Heart right ventricle (tissue), 16 donors: ENCODE measurements at regions not wholly inside any gene's neighbourhood (a gene's known extent, or its start where the extent isn't known, plus 50 kb on each side); places are given as distances from the start of the nearest gene placed in this dataset.

Source experiments
- ATAC-seq, 8 donors: fragments of 200-7000 bp; cut with Tn5 transposase; one replicate each; pipeline ENCODE4 v1.9.1; 2020; ENCODE audit warnings: mild to moderate bottlenecking in 8 of 8, moderate library complexity in 8 of 8, moderate number of reproducible peaks in 1 of 8
- DNase-seq, 2 donors: peaks; one replicate each; pipeline ENCODE4 v3.0.0-alpha.2; 2020
- H3K27ac ChIP-seq, 10 donors: fragments of 200-600 bp; sonication (generic) in 2 of 10; one replicate each; pipeline versions ENCODE4 v1.5.0 to v1.8.0; 2020 to 2022; ENCODE audit warnings: mild to moderate bottlenecking in 3 of 10
- H3K27me3 ChIP-seq, 7 donors: fragments of 200-600 bp; one replicate each; pipeline ENCODE4 v1.8.0; 2021 to 2022; ENCODE audit warnings: mild to moderate bottlenecking in 2 of 7
- H3K36me3 ChIP-seq, 9 donors: fragments of 200-600 bp; sonication (generic) in 1 of 9; one replicate each; pipeline versions ENCODE4 v1.5.0 to v1.8.0; 2020 to 2022; ENCODE audit warnings: mild to moderate bottlenecking in 2 of 9
- H3K4me1 ChIP-seq, 9 donors: fragments of 200-600 bp; sonication (generic) in 1 of 9; one replicate each; pipeline versions ENCODE4 v1.5.0 to v1.8.0; 2020 to 2022; ENCODE audit warnings: mild to moderate bottlenecking in 4 of 9
- H3K4me3 ChIP-seq, 10 donors: fragments of 200-600 bp; sonication (generic) in 2 of 10; one replicate each; pipeline versions ENCODE4 v1.5.0 to v1.8.0; 2020 to 2022; ENCODE audit warnings: mild to moderate bottlenecking in 7 of 10, moderate library complexity in 2 of 10
- H3K9me3 ChIP-seq, 11 donors: fragments of 200-600 bp in 10 of 11; sonication (generic) in 2 of 11; one replicate each; pipeline versions ENCODE4 v1.5.0 to v1.8.0; 2013 to 2022; ENCODE audit warnings: mild to moderate bottlenecking in 2 of 11, control low read depth in 1 of 11, moderate library complexity in 1 of 11
- WGBS, 2 donors: extraction: QIAGEN DNeasy Blood & Tissue Kit; methylation state at CpG; one replicate each; pipeline ENCODE4 v1.1.7; 2013; ENCODE audit warnings: inconsistent platforms in 1 of 2; 5-methylcytosine and 5-hydroxymethylcytosine counted together
- intact Hi-C, 10 donors: fragments of 100-400 bp; cut with DNase I; formaldehyde crosslinking; loops; one replicate each; pipeline versions ENCODE4 v1.11.1 to v1.14.2; 2022
- microRNA-seq, 2 donors: library from miRNA; unstranded; fragments of <30 nt; microRNA quantifications; one replicate each; pipeline ENCODE4 v1.2.0, GENCODE V29; 2021
- TF ChIP-seq, protein P1 (sequence below), 9 donors: fragments of 200-600 bp; sonication (generic) in 2 of 9; IDR thresholded peaks; one replicate each; pipeline versions ENCODE4 v1.5.0 to v1.8.0; 2021 to 2022; ENCODE audit warnings: antibody characterized with exemption in 9 of 9, mild to moderate bottlenecking in 5 of 9, moderate library complexity in 1 of 9
- donor health status: Arrhythmogenic right ventricular cardiomyopathy.
- donor health status: ischemic (EF 13 %, LVEDD 7.1; RV severe dilation, severe dysfunction).
- donor health status: healthy with polysubstance abuse.
- donor health status: DM: no; HTN: yes; CAD: no.
- donor health status: DM: no; HTN: no; CAD: no.
- donor health status: ischemic (EF 25% LVEDD 6.9; RV normal size, moderate dysfunction).
- donor health status: ischemic (EF 25% LVEDD 5.7; RV mildly dilated, moderate dysfunction).
- donor health status: healthy.
- donor health status: DM: yes; HTN: yes; CAD: no.
- donor health status: Ischemic cardiomyopathy.
- donor health status: ischemic (EF 35%, LVEDD 5.7; RV mildly dilated, moderate dysfunction).
- donor health status: nonischemic (EF 11% LVEDD 7.7; RV severe dilation, severe dysfunction).
- donor health status: DM: yes; HTN: yes; CAD: no.
- donor health status: PGD.
- donor health status: ischemic (EF 29% LVEDD 5.4; RV normal size, mild dysfunction).
- donor health status: nonischemic (EF 23%, LVEDD 6.1; RV moderate dilation, normal function).

DNA sequence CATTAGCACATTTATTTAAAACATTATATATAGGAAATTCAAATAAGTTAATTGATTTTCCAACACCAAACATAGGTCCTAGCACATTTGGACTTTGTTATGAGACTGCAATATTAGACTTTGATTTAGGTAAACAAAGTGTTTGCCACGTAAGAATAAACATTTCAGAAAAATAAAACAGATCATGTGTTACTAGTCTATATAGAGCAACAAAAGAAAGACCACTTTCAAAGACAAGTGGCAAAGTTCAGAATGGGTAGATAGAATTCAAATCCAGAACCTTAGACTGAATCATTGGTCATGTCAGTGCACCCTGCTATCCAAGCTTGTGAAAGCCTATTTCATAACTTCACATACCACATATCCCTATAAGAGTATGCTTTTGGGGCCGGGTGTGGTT, 66.7 kb upstream of the PRR20A start:
- Histone ChIP-seq H3K9me3 (peaks cover 0 to 3% (median 0%) of the 10 kb centered on the region in 11 donors), H3K4me3 (no peak overlapping the region), H3K4me1 (no peaks in the 10 kb centered on the region), H3K27ac (no peak overlapping the region), H3K36me3 (no peaks in the 10 kb centered on the region), H3K27me3 (no peaks in the 10 kb centered on the region)
- ATAC-seq (no peak), DNase-seq (no peak)
- intact Hi-C loops = no loop called here
- WGBS, 2 donors = 76 to 82% methylated on average over 2 of the region's 2 CpGs
- TF ChIP-seq, protein P1, sequence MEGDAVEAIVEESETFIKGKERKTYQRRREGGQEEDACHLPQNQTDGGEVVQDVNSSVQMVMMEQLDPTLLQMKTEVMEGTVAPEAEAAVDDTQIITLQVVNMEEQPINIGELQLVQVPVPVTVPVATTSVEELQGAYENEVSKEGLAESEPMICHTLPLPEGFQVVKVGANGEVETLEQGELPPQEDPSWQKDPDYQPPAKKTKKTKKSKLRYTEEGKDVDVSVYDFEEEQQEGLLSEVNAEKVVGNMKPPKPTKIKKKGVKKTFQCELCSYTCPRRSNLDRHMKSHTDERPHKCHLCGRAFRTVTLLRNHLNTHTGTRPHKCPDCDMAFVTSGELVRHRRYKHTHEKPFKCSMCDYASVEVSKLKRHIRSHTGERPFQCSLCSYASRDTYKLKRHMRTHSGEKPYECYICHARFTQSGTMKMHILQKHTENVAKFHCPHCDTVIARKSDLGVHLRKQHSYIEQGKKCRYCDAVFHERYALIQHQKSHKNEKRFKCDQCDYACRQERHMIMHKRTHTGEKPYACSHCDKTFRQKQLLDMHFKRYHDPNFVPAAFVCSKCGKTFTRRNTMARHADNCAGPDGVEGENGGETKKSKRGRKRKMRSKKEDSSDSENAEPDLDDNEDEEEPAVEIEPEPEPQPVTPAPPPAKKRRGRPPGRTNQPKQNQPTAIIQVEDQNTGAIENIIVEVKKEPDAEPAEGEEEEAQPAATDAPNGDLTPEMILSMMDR (IDR thresholded peaks at IDR 0.05) = no peak

DNA sequence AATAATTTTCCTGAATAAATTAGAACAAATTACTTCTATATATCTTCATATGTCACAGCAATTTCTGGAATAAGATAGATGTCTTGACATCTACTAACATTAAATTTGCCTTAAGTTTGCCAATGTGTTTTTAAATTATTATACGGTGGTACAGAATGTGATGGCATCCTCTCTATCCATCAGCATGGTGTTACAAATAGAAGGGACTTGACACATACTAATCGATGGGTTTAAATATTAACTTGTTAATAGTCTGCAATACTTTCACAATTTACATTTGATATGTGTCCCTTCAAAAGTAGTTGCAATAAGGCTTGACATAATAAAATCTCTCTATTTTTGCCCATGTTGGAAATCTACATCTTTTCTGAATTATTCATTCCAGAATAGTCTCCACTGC, 65.1 kb upstream of the PRR20A start:
- no peaks in the 10 kb centered on the region for H3K27me3 ChIP-seq
- WGBS, 2 donors = 91 to 97% methylated on average over 2 of the region's 2 CpGs
- H3K9me3 ChIP-seq = peaks cover 0 to 7% (median 0%) of the 10 kb centered on the region in 11 donors
- TF ChIP-seq, protein P1 (IDR thresholded peaks at IDR 0.05) = no peak
- intact Hi-C loops = no loop called here
- H3K36me3 ChIP-seq = no peaks in the 10 kb centered on the region
- DNase-seq (no peak), ATAC-seq (no peak)
- no peak overlapping the region for H3K27ac ChIP-seq
- no peaks in the 10 kb centered on the region for H3K4me1 ChIP-seq
- no peak overlapping the region for H3K4me3 ChIP-seq

GRCh38 chr13:57087006-57087405, 53.7 kb upstream of the PRR20A start:
- 79 to 81% methylated on average over 2 of the region's 2 CpGs for WGBS, 2 donors
- Histone ChIP-seq H3K9me3 (peaks cover 0 to 14% (median 0%) of the 10 kb centered on the region in 11 donors), H3K27me3 (no peaks in the 10 kb centered on the region), H3K4me3 (no peak overlapping the region), H3K36me3 (no peaks in the 10 kb centered on the region), H3K27ac (no peak overlapping the region), H3K4me1 (no peaks in the 10 kb centered on the region)
- TF ChIP-seq, protein P1 (IDR thresholded peaks at IDR 0.05) = no peak
- DNase-seq (no peak), ATAC-seq (no peak)
- intact Hi-C loops = no loop called here

Small RNA genes lying in the stretch of these regions (microRNA-seq; reads per million reads assigned to microRNA genes)
- 0 to 2.0 reads per million in 2 donors for gene MIR1297
- gene MIR5007 = 0 reads per million in 2 donors
